Tibial nerve (tissue), 3 donors: ENCODE measurements at regions not wholly inside any gene's neighbourhood (a gene's known extent, or its start where the extent isn't known, plus 50 kb on each side); places are given as distances from the start of the nearest gene placed in this dataset.

Experiments used
- CTCF ChIP-seq, 5 experiments: fragments of 200-600 bp in 3 of 5; fragments of 450-650 bp in 2 of 5; sonication (generic) in 3 of 5; IDR thresholded peaks; one replicate each; pipeline ENCODE4 v1.5.1; 2016 to 2019; ENCODE audit warnings: antibody characterized with exemption in 5 of 5, mild to moderate bottlenecking in 3 of 5, moderate library complexity in 2 of 5
- POLR2A ChIP-seq, 2 donors: fragments of 450-650 bp; IDR thresholded peaks; one replicate each; pipeline ENCODE4 v1.6.1; 2017; ENCODE audit warnings: antibody characterized with exemption in 2 of 2, mild to moderate bottlenecking in 2 of 2, moderate library complexity in 2 of 2

GRCh38 chr5:97545886-97546535 lies 363.0 kb upstream of the RIOK2 start:
- TF ChIP-seq POLR2A (IDR thresholded peaks at IDR 0.05), result no peak
- TF ChIP-seq CTCF (IDR thresholded peaks at IDR 0.05), result no peak
